Astrocyte of the spinal cord (primary cell): ENCODE measurements at regions not wholly inside any gene's neighbourhood (a gene's known extent, or its start where the extent isn't known, plus 50 kb on each side); places are given as distances from the start of the nearest gene placed in this dataset.

Experiments used
- DNase-seq: peaks from one replicate; pipeline ENCODE4 v3.0.0; 2011; ENCODE audit warnings: low read depth, low spot score
- H3K4me3 ChIP-seq: 2 replicates; pipeline ENCODE4 v1.5.1; 2011; ENCODE audit warnings: low read depth, mild to moderate bottlenecking, low read length, moderate library complexity
- in situ Hi-C: cut with HindIII; loops from 2 replicates; pipeline ENCODE4 v1.10.0; 2017; ENCODE audit warnings: low sequenced_read_pairs
- TF ChIP-seq, protein P1 (sequence below): IDR thresholded peaks from 2 replicates; pipeline ENCODE4 v1.5.1; 2012; ENCODE audit warnings: low read depth, mild to moderate bottlenecking, low read length, inconsistent platforms

DNA sequence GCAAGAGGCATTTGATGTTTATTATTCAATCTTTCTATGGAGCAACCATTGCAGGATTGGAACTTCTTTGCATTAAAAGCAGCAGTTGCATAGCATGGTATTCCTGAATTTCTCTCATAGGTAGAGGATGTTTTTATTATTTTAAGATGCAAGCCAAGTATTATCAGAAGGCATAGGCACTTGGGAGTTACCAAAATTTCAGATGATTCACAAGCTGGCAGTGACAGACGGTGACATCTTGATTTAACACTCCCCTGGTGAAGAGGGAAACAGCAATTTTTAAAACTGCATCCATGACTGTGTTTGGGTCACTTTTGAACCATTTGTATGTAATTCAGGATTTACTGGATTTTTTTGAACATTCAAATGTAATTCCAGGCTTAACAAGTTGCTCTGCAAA lies 654.3 kb downstream of the SLC4A3 start:
- TF ChIP-seq, protein P1, sequence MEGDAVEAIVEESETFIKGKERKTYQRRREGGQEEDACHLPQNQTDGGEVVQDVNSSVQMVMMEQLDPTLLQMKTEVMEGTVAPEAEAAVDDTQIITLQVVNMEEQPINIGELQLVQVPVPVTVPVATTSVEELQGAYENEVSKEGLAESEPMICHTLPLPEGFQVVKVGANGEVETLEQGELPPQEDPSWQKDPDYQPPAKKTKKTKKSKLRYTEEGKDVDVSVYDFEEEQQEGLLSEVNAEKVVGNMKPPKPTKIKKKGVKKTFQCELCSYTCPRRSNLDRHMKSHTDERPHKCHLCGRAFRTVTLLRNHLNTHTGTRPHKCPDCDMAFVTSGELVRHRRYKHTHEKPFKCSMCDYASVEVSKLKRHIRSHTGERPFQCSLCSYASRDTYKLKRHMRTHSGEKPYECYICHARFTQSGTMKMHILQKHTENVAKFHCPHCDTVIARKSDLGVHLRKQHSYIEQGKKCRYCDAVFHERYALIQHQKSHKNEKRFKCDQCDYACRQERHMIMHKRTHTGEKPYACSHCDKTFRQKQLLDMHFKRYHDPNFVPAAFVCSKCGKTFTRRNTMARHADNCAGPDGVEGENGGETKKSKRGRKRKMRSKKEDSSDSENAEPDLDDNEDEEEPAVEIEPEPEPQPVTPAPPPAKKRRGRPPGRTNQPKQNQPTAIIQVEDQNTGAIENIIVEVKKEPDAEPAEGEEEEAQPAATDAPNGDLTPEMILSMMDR: no peak
- no peak overlapping the region for H3K4me3 ChIP-seq
- in situ Hi-C loops: no loop called here
- DNase-seq: no peak

DNA sequence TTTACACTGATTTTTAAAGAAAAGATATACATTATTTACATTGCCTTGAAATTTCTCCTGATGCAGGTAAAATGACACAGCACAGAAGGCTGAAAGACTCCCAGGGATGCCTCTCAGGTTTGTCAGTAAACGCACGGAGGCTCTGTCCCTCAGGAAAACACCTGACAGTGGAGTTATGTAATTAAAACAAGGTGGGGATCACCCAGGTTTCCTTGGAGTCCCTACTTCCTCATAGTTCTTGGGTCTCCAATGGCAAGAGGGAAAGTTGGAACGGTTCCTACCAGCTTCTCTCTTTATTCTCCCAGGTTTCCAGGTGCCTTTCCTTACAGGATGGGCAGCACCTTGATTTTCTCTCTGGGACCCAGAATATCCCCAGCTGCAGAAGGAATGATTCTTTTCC lies 654.8 kb downstream of the SLC4A3 start:
- no peak overlapping the region for H3K4me3 ChIP-seq
- in situ Hi-C loops: no loop called here
- TF ChIP-seq, protein P1: no peak
- DNase-seq: no peak

DNA sequence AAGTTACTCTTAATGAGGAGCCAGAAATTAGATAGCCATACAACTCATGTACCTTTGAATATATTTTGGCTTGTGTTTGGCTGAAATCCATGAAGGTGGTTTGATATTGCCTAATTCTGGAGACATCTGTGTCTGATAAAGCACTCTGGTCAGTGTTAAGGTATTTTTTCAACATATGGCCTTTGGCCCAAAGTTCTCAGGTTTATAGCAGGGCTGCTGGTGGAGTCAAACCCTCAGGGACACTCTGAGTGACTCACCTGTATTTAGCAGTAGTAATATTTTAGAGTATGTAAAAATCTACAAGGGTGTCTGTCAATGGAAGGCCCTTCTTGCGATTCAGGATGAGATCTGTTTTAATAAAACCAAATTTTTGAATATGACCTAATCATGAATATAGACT lies 666.5 kb downstream of the SLC4A3 start:
- TF ChIP-seq, protein P1: no peak
- no peak for DNase-seq
- in situ Hi-C loops: no loop called here
- H3K4me3 ChIP-seq: no peak overlapping the region

DNA sequence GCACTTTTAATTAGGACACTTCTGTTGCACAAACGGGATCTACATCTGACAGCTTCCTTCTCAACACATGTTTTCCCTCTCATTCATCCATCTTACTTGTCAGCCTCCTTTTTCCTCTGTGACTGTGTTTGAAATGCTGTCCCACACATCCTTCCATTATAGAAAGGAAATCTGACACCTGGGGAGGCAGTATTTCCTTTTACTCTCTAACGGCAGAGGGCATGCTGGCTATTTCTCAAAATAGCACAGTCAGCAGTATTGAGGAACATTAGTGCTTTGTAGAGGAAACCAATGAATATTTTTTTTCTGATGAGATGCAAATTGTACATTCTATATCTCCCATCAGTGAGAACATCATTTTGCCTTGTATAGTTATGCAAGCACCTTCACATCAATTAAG lies 668.7 kb downstream of the SLC4A3 start:
- in situ Hi-C loops: no loop called here
- DNase-seq: no peak

DNA sequence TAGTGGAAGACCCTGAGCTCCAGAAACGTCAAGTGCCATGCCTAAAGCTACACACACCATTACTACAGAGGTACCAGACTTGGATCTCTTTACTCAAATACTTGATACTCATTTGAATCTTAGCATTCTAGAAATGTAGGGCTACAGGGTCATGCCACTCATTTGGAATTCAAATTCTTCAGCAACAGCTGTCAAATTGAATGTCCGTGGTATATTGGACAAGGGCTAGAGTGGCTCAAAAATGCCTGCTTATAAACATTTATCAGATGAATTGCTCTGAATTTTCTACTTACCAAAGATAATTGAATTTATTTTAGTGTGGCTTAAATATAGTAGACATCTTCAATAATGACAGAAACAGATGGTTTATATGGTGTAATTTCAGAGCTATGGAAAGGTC lies 669.7 kb downstream of the SLC4A3 start:
- TF ChIP-seq, protein P1: no peak
- in situ Hi-C loops: no loop called here
- H3K4me3 ChIP-seq: no peak overlapping the region
- DNase-seq: no peak

More for the DNA sequence above, 668.7 kb downstream of the SLC4A3 start:
- H3K4me3 ChIP-seq: no peak overlapping the region
- TF ChIP-seq, protein P1: no peak

DNA sequence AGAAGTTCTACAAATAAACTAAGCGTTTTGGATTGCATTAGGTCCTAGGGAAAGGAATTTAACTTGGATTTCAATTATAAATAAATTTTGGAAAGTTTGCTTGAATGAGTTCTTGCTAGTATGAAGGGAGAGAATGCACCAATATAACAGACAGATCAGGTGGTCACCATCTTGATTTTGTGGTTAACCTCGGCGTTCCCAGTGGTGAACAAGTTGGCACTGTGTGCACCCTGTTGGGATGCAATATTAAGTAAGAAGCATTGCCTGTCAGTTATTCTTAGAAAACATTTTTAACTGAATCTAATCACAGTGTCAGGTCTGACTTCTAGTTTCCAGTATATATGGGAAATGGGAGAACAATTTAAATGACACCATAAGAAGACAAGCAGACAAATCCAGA lies 673.4 kb downstream of the SLC4A3 start:
- TF ChIP-seq, protein P1: no peak
- no peak for DNase-seq
- in situ Hi-C loops: no loop called here
- no peak overlapping the region for H3K4me3 ChIP-seq

DNA sequence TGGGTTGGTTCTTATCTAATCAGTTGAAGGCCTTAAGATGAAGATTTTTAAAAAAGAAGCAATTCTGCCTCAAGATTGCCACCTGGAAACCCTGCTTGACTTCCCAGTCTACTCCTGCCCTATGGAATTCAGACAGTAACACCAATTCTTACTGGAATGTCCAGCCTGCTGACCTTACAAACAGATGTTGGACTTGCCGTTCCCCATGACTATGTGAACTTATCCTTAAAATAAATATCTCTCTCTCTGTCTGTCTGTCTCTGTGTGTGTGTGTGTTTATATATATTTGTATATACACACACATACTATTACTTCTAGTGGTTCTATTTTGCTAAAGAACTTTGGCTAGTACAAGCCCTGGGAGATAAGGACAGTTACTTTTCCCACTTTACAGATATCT lies 675.3 kb downstream of the SLC4A3 start:
- in situ Hi-C loops: no loop called here
- no peak for DNase-seq
- no peak overlapping the region for H3K4me3 ChIP-seq
- TF ChIP-seq, protein P1: no peak
